Osteocyte (in vitro differentiated cells): ENCODE measurements at regions not wholly inside any gene's neighbourhood (a gene's known extent, or its start where the extent isn't known, plus 50 kb on each side); places are given as distances from the start of the nearest gene placed in this dataset.

Experiments used
- DNase-seq: peaks from one replicate; pipeline ENCODE4 v3.0.0; 2021; ENCODE audit warnings: mixed read lengths; ENCODE audit not compliant: unreplicated experiment; ENCODE audit errors: extremely low spot score
- H3K27ac Mint-ChIP-seq: one replicate; pipeline ENCODE4 v1.8.0; 2021; ENCODE audit warnings: mild to moderate bottlenecking, mixed read lengths; ENCODE audit not compliant: unreplicated experiment
- H3K27me3 Mint-ChIP-seq: one replicate; pipeline ENCODE4 v1.8.0; 2021; ENCODE audit warnings: mixed read lengths; ENCODE audit not compliant: unreplicated experiment
- H3K36me3 Mint-ChIP-seq: one replicate; pipeline ENCODE4 v1.8.0; 2021; ENCODE audit warnings: mixed read lengths; ENCODE audit not compliant: unreplicated experiment
- H3K4me1 Mint-ChIP-seq: one replicate; pipeline ENCODE4 v1.8.0; 2021; ENCODE audit warnings: mixed read lengths; ENCODE audit not compliant: unreplicated experiment
- H3K4me3 Mint-ChIP-seq: one replicate; pipeline ENCODE4 v1.8.0; 2021; ENCODE audit warnings: mild to moderate bottlenecking, moderate library complexity, mixed read lengths; ENCODE audit not compliant: unreplicated experiment
- H3K9me3 Mint-ChIP-seq: one replicate; pipeline ENCODE4 v1.8.0; 2021; ENCODE audit warnings: mixed read lengths; ENCODE audit not compliant: unreplicated experiment
- CTCF ChIP-seq: fragments of 200-600 bp; sonication (generic); IDR thresholded peaks from 2 replicates; pipeline ENCODE4 v1.5.0; 2021; ENCODE audit warnings: antibody characterized with exemption, mild to moderate bottlenecking, moderate library complexity

- no peak for DNase-seq
- Mint-ChIP-seq H3K36me3 (no peaks in the 10 kb centered on the region), H3K27ac (no peak overlapping the region), H3K9me3 (peaks cover 7% of the 10 kb centered on the region), H3K27me3 (peaks cover 6% of the 10 kb centered on the region), H3K4me3 (no peak overlapping the region), H3K4me1 (no peaks in the 10 kb centered on the region)
- no peak for TF ChIP-seq CTCF
Measured at GRCh38 chr12:92518071-92518470, 184.7 kb upstream of the PLEKHG7 start.

- H3K27me3 Mint-ChIP-seq, result peaks cover 6% of the 10 kb centered on the region
- DNase-seq, result no peak
Measured at GRCh38 chr12:92516277-92516600, 186.6 kb upstream of the PLEKHG7 start.

GRCh38 chr12:92513231-92513730 lies 189.5 kb upstream of the PLEKHG7 start:
- Mint-ChIP-seq H3K36me3 (no peaks in the 10 kb centered on the region), H3K27ac (no peak overlapping the region), H3K9me3 (peaks cover 15% of the 10 kb centered on the region), H3K27me3 (no peaks in the 10 kb centered on the region), H3K4me3 (no peak overlapping the region), H3K4me1 (no peaks in the 10 kb centered on the region)
- no peak for TF ChIP-seq CTCF
- no peak for DNase-seq

More at GRCh38 chr12:92516277-92516600, 186.6 kb upstream of the PLEKHG7 start:
- H3K36me3 Mint-ChIP-seq, result no peaks in the 10 kb centered on the region
- peaks cover 7% of the 10 kb centered on the region for H3K9me3 Mint-ChIP-seq
- no peak for TF ChIP-seq CTCF
- H3K4me3 Mint-ChIP-seq, result no peak overlapping the region
- H3K4me1 Mint-ChIP-seq, result no peaks in the 10 kb centered on the region
- no peak overlapping the region for H3K27ac Mint-ChIP-seq

GRCh38 chr12:92511786-92512185 lies 191.0 kb upstream of the PLEKHG7 start:
- H3K27me3 Mint-ChIP-seq, result no peaks in the 10 kb centered on the region
- no peak for TF ChIP-seq CTCF
- DNase-seq, result no peak
- H3K36me3 Mint-ChIP-seq, result no peaks in the 10 kb centered on the region
- no peak overlapping the region for H3K27ac Mint-ChIP-seq
- no peak overlapping the region for H3K4me3 Mint-ChIP-seq
- H3K4me1 Mint-ChIP-seq, result peaks cover 7% of the 10 kb centered on the region
- H3K9me3 Mint-ChIP-seq, result peaks cover 15% of the 10 kb centered on the region

- no peak for DNase-seq
- Mint-ChIP-seq H3K27me3 (no peaks in the 10 kb centered on the region), H3K4me3 (no peak overlapping the region), H3K9me3 (peaks cover 15% of the 10 kb centered on the region), H3K4me1 (peaks cover 31% of the 10 kb centered on the region), H3K36me3 (no peaks in the 10 kb centered on the region), H3K27ac (no peak overlapping the region)
- TF ChIP-seq CTCF, result no peak
Measured at GRCh38 chr12:92509156-92509738, 193.5 kb upstream of the PLEKHG7 start.
